Glutamatergic neuron (in vitro differentiated cells): ENCODE measurements at regions not wholly inside any gene's neighbourhood (a gene's known extent, or its start where the extent isn't known, plus 50 kb on each side); places are given as distances from the start of the nearest gene placed in this dataset.
"Not testable (repeated sequence)": the region's sequence is repeated elsewhere in the genome, so short reads cannot be mapped to it uniquely, and the experiment has no call there.

Experiments used
- DNase-seq: peaks from one replicate; pipeline ENCODE4 v3.0.0; 2022
- H3K27ac Mint-ChIP-seq: one replicate; pipeline ENCODE4 v1.8.0; 2020; ENCODE audit warnings: mild to moderate bottlenecking, mixed read lengths, inconsistent platforms; ENCODE audit not compliant: unreplicated experiment
- H3K27me3 Mint-ChIP-seq: one replicate; pipeline ENCODE4 v1.8.0; 2020; ENCODE audit warnings: mild to moderate bottlenecking, moderate library complexity, mixed read lengths, inconsistent platforms; ENCODE audit not compliant: unreplicated experiment
- H3K36me3 Mint-ChIP-seq: one replicate; pipeline ENCODE4 v1.8.0; 2020; ENCODE audit warnings: mild to moderate bottlenecking, mixed read lengths, inconsistent platforms; ENCODE audit not compliant: unreplicated experiment
- H3K4me1 Mint-ChIP-seq: one replicate; pipeline ENCODE4 v1.8.0; 2020; ENCODE audit warnings: mild to moderate bottlenecking, low read depth, mixed read lengths, inconsistent platforms; ENCODE audit not compliant: unreplicated experiment
- H3K4me3 Mint-ChIP-seq: one replicate; pipeline ENCODE4 v1.8.0; 2020; ENCODE audit warnings: mild to moderate bottlenecking, mixed read lengths, inconsistent platforms; ENCODE audit not compliant: unreplicated experiment
- H3K9me3 Mint-ChIP-seq: one replicate; pipeline ENCODE4 v1.8.0; 2020; ENCODE audit warnings: mild to moderate bottlenecking, moderate library complexity, mixed read lengths, inconsistent platforms; ENCODE audit not compliant: unreplicated experiment
- TF ChIP-seq, protein P1 (sequence below): fragments of 200-600 bp; sonication (generic); IDR thresholded peaks from one replicate; pipeline ENCODE4 v1.5.0; 2021; ENCODE audit not compliant: partially characterized antibody, unreplicated experiment

DNA sequence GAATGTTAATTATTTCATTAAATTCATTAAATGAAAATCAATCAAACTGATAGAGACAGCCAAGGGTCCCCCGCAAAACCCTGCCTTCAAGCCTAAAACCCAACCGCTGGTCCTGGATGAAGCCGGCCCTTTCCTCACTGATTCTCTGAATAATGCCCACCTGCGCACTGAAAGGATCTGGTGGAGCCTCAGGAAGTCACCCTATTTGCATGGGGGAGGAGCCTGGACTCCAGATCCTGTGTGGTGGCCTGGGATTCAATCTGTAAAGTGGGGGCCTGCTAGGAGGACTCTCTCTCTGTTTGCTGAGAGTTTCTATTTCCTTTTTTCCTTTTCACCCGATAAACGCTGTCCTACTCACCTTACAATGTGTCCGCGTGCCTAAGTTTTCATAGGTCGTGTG is 97.9 kb upstream of the ADAMTS3 start:
- no peaks in the 10 kb centered on the region for H3K27me3 Mint-ChIP-seq
- H3K9me3 Mint-ChIP-seq: no peaks in the 10 kb centered on the region
- no peaks in the 10 kb centered on the region for H3K36me3 Mint-ChIP-seq
- H3K27ac Mint-ChIP-seq: no peak overlapping the region
- H3K4me1 Mint-ChIP-seq: no peaks in the 10 kb centered on the region
- DNase-seq: no peak
- H3K4me3 Mint-ChIP-seq: no peak overlapping the region
- TF ChIP-seq, protein P1, sequence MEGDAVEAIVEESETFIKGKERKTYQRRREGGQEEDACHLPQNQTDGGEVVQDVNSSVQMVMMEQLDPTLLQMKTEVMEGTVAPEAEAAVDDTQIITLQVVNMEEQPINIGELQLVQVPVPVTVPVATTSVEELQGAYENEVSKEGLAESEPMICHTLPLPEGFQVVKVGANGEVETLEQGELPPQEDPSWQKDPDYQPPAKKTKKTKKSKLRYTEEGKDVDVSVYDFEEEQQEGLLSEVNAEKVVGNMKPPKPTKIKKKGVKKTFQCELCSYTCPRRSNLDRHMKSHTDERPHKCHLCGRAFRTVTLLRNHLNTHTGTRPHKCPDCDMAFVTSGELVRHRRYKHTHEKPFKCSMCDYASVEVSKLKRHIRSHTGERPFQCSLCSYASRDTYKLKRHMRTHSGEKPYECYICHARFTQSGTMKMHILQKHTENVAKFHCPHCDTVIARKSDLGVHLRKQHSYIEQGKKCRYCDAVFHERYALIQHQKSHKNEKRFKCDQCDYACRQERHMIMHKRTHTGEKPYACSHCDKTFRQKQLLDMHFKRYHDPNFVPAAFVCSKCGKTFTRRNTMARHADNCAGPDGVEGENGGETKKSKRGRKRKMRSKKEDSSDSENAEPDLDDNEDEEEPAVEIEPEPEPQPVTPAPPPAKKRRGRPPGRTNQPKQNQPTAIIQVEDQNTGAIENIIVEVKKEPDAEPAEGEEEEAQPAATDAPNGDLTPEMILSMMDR: no peak

DNA sequence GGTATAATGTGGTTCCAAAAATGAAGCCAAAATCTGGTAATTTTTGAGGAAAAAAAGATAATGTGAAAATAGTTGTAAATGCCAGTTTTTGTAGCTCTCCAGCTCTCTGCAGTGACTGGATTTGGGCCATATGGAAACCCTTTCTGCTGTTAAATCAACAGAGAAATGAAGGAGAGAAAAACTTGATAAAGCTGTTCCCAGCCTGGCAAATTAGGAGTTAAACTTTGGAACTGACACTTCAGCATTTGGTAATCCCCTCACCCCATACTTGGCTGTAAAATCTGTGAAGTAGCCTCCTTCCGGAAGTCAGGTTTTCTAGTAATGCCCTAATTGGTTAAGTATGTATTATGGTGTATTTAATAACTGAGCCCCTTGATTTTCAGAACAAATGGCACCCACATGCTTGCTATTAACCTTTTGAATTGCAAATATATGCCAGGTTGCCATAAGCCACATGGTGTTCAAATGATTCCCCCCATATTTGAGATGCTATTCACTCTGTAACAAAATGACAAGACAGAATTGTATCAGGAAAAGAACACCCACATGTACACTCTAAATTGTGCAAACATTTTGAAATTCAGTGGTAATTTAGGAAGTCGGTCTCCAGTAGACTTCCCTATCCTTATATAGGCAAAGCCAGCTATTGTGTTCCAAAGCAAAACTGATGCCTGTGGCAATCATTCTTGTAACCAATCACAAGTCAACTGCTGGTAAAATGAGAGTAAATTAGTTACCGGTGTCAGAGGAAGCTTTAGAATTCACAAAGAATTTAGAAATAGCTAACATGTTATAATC is 96.3 kb upstream of the ADAMTS3 start:
- H3K27me3 Mint-ChIP-seq: no peaks in the 10 kb centered on the region
- no peaks in the 10 kb centered on the region for H3K36me3 Mint-ChIP-seq
- H3K27ac Mint-ChIP-seq: no peak overlapping the region
- H3K4me1 Mint-ChIP-seq: no peaks in the 10 kb centered on the region
- DNase-seq: no peak
- TF ChIP-seq, protein P1: no peak
- H3K4me3 Mint-ChIP-seq: no peak overlapping the region
- H3K9me3 Mint-ChIP-seq: no peaks in the 10 kb centered on the region

GRCh38 chr4:72663828-72664227 is 94.8 kb upstream of the ADAMTS3 start:
- Mint-ChIP-seq H3K27me3 (no peaks in the 10 kb centered on the region), H3K27ac (no peak overlapping the region), H3K36me3 (no peaks in the 10 kb centered on the region), H3K4me3 (no peak overlapping the region), H3K4me1 (no peaks in the 10 kb centered on the region), H3K9me3 (no peaks in the 10 kb centered on the region)
- no peak for DNase-seq
- TF ChIP-seq, protein P1: no peak

GRCh38 chr4:72661830-72662229 is 92.8 kb upstream of the ADAMTS3 start:
- no peak overlapping the region for H3K4me3 Mint-ChIP-seq
- no peak for DNase-seq
- no peaks in the 10 kb centered on the region for H3K27me3 Mint-ChIP-seq
- no peak overlapping the region for H3K27ac Mint-ChIP-seq
- H3K4me1 Mint-ChIP-seq: no peaks in the 10 kb centered on the region
- TF ChIP-seq, protein P1: no peak
- H3K36me3 Mint-ChIP-seq: no peaks in the 10 kb centered on the region
- no peaks in the 10 kb centered on the region for H3K9me3 Mint-ChIP-seq

DNA sequence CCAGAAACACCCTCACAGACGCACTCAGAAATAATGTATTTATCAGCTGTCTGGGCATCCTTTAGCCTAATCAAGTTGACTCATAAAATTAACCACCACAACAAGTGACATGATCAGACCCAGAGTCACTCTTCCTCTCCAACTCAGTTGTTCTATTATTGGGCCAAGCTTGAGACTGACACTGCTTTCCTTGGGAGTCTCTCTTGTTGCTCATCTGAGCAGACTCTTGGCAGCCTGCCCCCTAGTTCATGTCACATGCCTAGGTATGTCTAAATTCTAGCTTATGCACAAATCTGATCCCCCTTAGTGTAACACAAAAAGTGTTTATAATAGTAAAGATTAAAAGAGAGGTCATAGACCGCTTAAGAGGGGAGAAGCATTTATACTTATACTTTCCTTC is 72.6 kb upstream of the ADAMTS3 start:
- no peak for DNase-seq
- Mint-ChIP-seq H3K4me1 (no peaks in the 10 kb centered on the region), H3K4me3 (no peak overlapping the region), H3K27ac (no peak overlapping the region), H3K9me3 (no peaks in the 10 kb centered on the region), H3K27me3 (no peaks in the 10 kb centered on the region), H3K36me3 (no peaks in the 10 kb centered on the region)
- TF ChIP-seq, protein P1: no peak

DNA sequence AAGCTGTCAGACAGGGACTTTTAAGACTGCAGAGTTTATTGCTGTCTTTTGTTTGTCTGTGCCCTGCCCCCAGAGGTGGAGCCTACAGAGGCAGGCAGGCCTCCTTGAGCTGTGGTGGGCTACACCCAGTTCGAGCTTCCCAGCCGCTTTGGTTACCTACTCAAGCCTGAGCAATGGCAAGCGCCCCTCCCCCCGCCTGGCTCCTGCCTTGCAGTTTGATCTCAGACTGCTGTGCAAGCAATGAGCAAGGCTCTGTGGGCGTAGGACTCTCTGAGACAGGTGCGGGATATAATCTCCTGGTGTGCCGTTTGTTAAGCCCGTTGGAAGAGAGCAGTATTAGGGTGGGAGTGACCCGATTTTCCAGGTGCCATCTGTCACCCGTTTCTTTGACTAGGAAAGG is 67.8 kb upstream of the ADAMTS3 start:
- not testable (repeated sequence) for H3K27me3 Mint-ChIP-seq, DNase-seq, H3K27ac Mint-ChIP-seq, H3K4me1 Mint-ChIP-seq, H3K36me3 Mint-ChIP-seq, H3K9me3 Mint-ChIP-seq, H3K4me3 Mint-ChIP-seq

DNA sequence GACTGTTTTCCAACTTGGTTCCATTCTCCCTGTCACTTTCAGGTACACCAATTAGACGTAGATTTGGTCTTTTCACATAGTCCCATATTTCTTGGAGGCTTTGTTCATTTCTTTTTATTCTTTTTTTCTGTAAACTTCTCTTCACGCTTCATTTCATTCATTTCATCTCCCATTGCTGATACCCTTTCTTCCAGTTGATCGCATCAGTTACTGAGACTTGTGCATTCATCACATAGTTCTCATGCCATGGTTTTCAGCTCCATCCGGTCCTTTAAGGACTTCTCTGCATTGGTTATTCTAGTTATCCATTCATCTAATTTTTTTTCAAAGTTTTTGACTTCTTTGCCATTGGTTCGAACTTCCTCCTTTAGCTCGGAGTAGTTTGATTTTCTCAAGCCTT is 66.9 kb upstream of the ADAMTS3 start:
- not testable (repeated sequence) for H3K27me3 Mint-ChIP-seq, H3K36me3 Mint-ChIP-seq, H3K9me3 Mint-ChIP-seq, H3K4me1 Mint-ChIP-seq, DNase-seq, H3K4me3 Mint-ChIP-seq, H3K27ac Mint-ChIP-seq

GRCh38 chr4:72632253-72632652 is 63.2 kb upstream of the ADAMTS3 start:
- not testable (repeated sequence) for H3K4me1 Mint-ChIP-seq, H3K36me3 Mint-ChIP-seq, H3K27ac Mint-ChIP-seq, DNase-seq, H3K4me3 Mint-ChIP-seq, H3K27me3 Mint-ChIP-seq, H3K9me3 Mint-ChIP-seq
